HUES48 (cell line): ENCODE measurements at regions not wholly inside any gene's neighbourhood (a gene's known extent, or its start where the extent isn't known, plus 50 kb on each side); places are given as distances from the start of the nearest gene placed in this dataset.

Source experiments
- H3K27ac ChIP-seq: one replicate; pipeline ENCODE4 v1.7.0; 2013; ENCODE audit warnings: low read depth, low read length, inconsistent platforms
- H3K27me3 ChIP-seq: 2 replicates; pipeline ENCODE4 v1.6.1; 2013; ENCODE audit warnings: mild to moderate bottlenecking, low read length; ENCODE audit not compliant: control insufficient read depth, insufficient read depth
- H3K36me3 ChIP-seq: 2 replicates; pipeline ENCODE4 v1.6.1; 2013; ENCODE audit warnings: low read length; ENCODE audit not compliant: control insufficient read depth, insufficient read depth
- H3K4me1 ChIP-seq: 2 replicates; pipeline ENCODE4 v1.6.1; 2013; ENCODE audit warnings: mild to moderate bottlenecking, low read length; ENCODE audit not compliant: control insufficient read depth, insufficient read depth
- H3K4me3 ChIP-seq: 2 replicates; pipeline ENCODE4 v1.5.1; 2013; ENCODE audit warnings: mild to moderate bottlenecking, low read depth, low read length
- H3K9ac ChIP-seq: 2 replicates; pipeline ENCODE4 v1.6.1; 2013; ENCODE audit warnings: mild to moderate bottlenecking, low read depth, low read length, moderate library complexity
- H3K9me3 ChIP-seq: 2 replicates; pipeline ENCODE4 v1.6.1; 2013; ENCODE audit warnings: low read length; ENCODE audit not compliant: control insufficient read depth, insufficient read depth

- Histone ChIP-seq H3K36me3 (no peaks in the 10 kb centered on the region), H3K27me3 (no peaks in the 10 kb centered on the region), H3K4me1 (0 out of 2 replicates have a peak, but pooled peaks cover 4% of the 10 kb centered on the region), H3K9ac (no peak overlapping the region), H3K27ac (no peak overlapping the region), H3K4me3 (no peak overlapping the region), H3K9me3 (no peaks in the 10 kb centered on the region)
Measured at GRCh38 chr18:10330428-10330827, 124.0 kb upstream of the APCDD1 start.

GRCh38 chr18:10332452-10332851 lies 122.0 kb upstream of the APCDD1 start:
- no peak overlapping the region for H3K27ac ChIP-seq
- H3K4me1 ChIP-seq = 0 out of 2 replicates have a peak, but pooled peaks cover 4% of the 10 kb centered on the region

GRCh38 chr18:10336749-10337350 lies 117.6 kb upstream of the APCDD1 start:
- H3K4me1 ChIP-seq = no peaks in the 10 kb centered on the region
- H3K9me3 ChIP-seq = no peaks in the 10 kb centered on the region
- H3K4me3 ChIP-seq = no peak overlapping the region
- H3K27ac ChIP-seq = no peak overlapping the region
- no peaks in the 10 kb centered on the region for H3K27me3 ChIP-seq
- no peaks in the 10 kb centered on the region for H3K36me3 ChIP-seq
- no peak overlapping the region for H3K9ac ChIP-seq

More at GRCh38 chr18:10332452-10332851, 122.0 kb upstream of the APCDD1 start:
- H3K4me3 ChIP-seq = no peak overlapping the region
- no peaks in the 10 kb centered on the region for H3K36me3 ChIP-seq
- no peaks in the 10 kb centered on the region for H3K27me3 ChIP-seq
- no peaks in the 10 kb centered on the region for H3K9me3 ChIP-seq
- no peak overlapping the region for H3K9ac ChIP-seq

- Histone ChIP-seq H3K4me1 (no peaks in the 10 kb centered on the region), H3K27ac (no peak overlapping the region), H3K27me3 (no peaks in the 10 kb centered on the region), H3K36me3 (no peaks in the 10 kb centered on the region), H3K4me3 (no peak overlapping the region), H3K9ac (no peak overlapping the region), H3K9me3 (no peaks in the 10 kb centered on the region)
Measured at GRCh38 chr18:10340821-10341220, 113.6 kb upstream of the APCDD1 start.

- H3K27me3 ChIP-seq = no peaks in the 10 kb centered on the region
Measured at GRCh38 chr18:10343778-10344177, 110.7 kb upstream of the APCDD1 start.

GRCh38 chr18:10346749-10347415 lies 107.6 kb upstream of the APCDD1 start:
- no peaks in the 10 kb centered on the region for H3K36me3 ChIP-seq
- no peaks in the 10 kb centered on the region for H3K4me1 ChIP-seq
- H3K9me3 ChIP-seq = no peaks in the 10 kb centered on the region
- H3K27me3 ChIP-seq = no peaks in the 10 kb centered on the region
- H3K27ac ChIP-seq = no peak overlapping the region
- H3K4me3 ChIP-seq = no peak overlapping the region
- no peak overlapping the region for H3K9ac ChIP-seq

More at GRCh38 chr18:10343778-10344177, 110.7 kb upstream of the APCDD1 start:
- no peak overlapping the region for H3K27ac ChIP-seq
- no peaks in the 10 kb centered on the region for H3K36me3 ChIP-seq
- H3K9ac ChIP-seq = no peak overlapping the region
- no peak overlapping the region for H3K4me3 ChIP-seq
- H3K9me3 ChIP-seq = no peaks in the 10 kb centered on the region
- H3K4me1 ChIP-seq = no peaks in the 10 kb centered on the region

- no peaks in the 10 kb centered on the region for H3K9me3 ChIP-seq
- no peak overlapping the region for H3K9ac ChIP-seq
- no peak overlapping the region for H3K4me3 ChIP-seq
- H3K36me3 ChIP-seq = no peaks in the 10 kb centered on the region
- H3K27ac ChIP-seq = no peak overlapping the region
- H3K4me1 ChIP-seq = 0 out of 2 replicates have a peak, but pooled peaks cover 2% of the 10 kb centered on the region
- no peaks in the 10 kb centered on the region for H3K27me3 ChIP-seq
Measured at GRCh38 chr18:10349561-10349960, 104.9 kb upstream of the APCDD1 start.

- no peaks in the 10 kb centered on the region for H3K36me3 ChIP-seq
- no peak overlapping the region for H3K27ac ChIP-seq
- no peaks in the 10 kb centered on the region for H3K9me3 ChIP-seq
- H3K4me3 ChIP-seq = no peak overlapping the region
- 0 out of 2 replicates have a peak, but pooled peaks cover 2% of the 10 kb centered on the region for H3K4me1 ChIP-seq
- H3K9ac ChIP-seq = no peak overlapping the region
- H3K27me3 ChIP-seq = no peaks in the 10 kb centered on the region
Measured at GRCh38 chr18:10350661-10351060, 103.8 kb upstream of the APCDD1 start.

GRCh38 chr18:10351219-10351818 lies 103.1 kb upstream of the APCDD1 start:
- H3K9ac ChIP-seq = no peak overlapping the region
- H3K36me3 ChIP-seq = no peaks in the 10 kb centered on the region
- H3K4me3 ChIP-seq = no peak overlapping the region
- 0 out of 2 replicates have a peak, but pooled peaks cover 2% of the 10 kb centered on the region for H3K4me1 ChIP-seq
- H3K27ac ChIP-seq = no peak overlapping the region
- no peaks in the 10 kb centered on the region for H3K9me3 ChIP-seq
- H3K27me3 ChIP-seq = no peaks in the 10 kb centered on the region

GRCh38 chr18:10351858-10352257 lies 102.6 kb upstream of the APCDD1 start:
- H3K4me1 ChIP-seq = 0 out of 2 replicates have a peak, but pooled peaks cover 2% of the 10 kb centered on the region
- no peak overlapping the region for H3K9ac ChIP-seq
- H3K27ac ChIP-seq = no peak overlapping the region
- H3K4me3 ChIP-seq = no peak overlapping the region
- no peaks in the 10 kb centered on the region for H3K9me3 ChIP-seq
- H3K36me3 ChIP-seq = no peaks in the 10 kb centered on the region
- no peaks in the 10 kb centered on the region for H3K27me3 ChIP-seq

- H3K4me3 ChIP-seq = no peak overlapping the region
- H3K36me3 ChIP-seq = no peaks in the 10 kb centered on the region
- no peaks in the 10 kb centered on the region for H3K27me3 ChIP-seq
- 0 out of 2 replicates have a peak, but pooled peaks cover 2% of the 10 kb centered on the region for H3K4me1 ChIP-seq
- no peak overlapping the region for H3K27ac ChIP-seq
- no peak overlapping the region for H3K9ac ChIP-seq
- H3K9me3 ChIP-seq = no peaks in the 10 kb centered on the region
Measured at GRCh38 chr18:10352671-10353070, 101.8 kb upstream of the APCDD1 start.
